GM12872 (cell line): ENCODE measurements at regions not wholly inside any gene's neighbourhood (a gene's known extent, or its start where the extent isn't known, plus 50 kb on each side); places are given as distances from the start of the nearest gene placed in this dataset.

Experiments
- TF ChIP-seq, protein P1 (sequence below): IDR thresholded peaks from 3 replicates; pipeline ENCODE4 v1.5.1; 2011; ENCODE audit warnings: low read depth, mild to moderate bottlenecking, low read length, moderate library complexity; ENCODE audit not compliant: insufficient read depth

DNA sequence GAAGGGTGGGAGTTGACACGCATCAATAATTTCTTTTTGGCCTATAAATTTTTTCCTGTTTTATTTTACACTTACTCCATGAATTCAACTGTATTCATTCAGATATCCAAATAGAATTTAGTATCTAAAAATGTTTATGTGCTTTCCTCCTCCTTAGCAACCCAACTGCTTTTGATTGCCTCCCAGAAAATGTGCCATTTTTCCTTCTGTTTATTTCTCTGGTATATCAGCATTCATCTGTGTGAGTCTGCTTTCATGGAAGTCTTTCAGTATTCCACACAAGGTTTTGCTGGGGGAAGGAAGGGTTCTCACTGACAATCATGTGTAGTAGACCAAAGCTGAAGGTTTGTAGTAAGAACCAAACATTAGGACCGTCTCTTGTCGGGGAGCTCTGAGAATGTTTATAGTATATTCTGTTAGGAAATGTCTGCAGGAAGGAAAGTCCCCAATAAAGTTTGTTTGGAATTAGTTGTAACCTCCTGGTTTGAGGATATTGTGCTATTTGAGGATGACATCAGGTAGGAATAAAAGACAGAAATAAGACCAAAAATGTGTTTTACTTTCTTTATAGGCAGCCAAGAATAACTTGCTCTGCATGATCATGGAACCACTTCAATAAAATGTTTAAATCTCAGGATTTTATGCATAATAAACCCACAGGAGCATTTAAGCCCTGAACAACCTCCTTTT is 673.6 kb upstream of the INTU start:
- TF ChIP-seq, protein P1, sequence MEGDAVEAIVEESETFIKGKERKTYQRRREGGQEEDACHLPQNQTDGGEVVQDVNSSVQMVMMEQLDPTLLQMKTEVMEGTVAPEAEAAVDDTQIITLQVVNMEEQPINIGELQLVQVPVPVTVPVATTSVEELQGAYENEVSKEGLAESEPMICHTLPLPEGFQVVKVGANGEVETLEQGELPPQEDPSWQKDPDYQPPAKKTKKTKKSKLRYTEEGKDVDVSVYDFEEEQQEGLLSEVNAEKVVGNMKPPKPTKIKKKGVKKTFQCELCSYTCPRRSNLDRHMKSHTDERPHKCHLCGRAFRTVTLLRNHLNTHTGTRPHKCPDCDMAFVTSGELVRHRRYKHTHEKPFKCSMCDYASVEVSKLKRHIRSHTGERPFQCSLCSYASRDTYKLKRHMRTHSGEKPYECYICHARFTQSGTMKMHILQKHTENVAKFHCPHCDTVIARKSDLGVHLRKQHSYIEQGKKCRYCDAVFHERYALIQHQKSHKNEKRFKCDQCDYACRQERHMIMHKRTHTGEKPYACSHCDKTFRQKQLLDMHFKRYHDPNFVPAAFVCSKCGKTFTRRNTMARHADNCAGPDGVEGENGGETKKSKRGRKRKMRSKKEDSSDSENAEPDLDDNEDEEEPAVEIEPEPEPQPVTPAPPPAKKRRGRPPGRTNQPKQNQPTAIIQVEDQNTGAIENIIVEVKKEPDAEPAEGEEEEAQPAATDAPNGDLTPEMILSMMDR: no peak

DNA sequence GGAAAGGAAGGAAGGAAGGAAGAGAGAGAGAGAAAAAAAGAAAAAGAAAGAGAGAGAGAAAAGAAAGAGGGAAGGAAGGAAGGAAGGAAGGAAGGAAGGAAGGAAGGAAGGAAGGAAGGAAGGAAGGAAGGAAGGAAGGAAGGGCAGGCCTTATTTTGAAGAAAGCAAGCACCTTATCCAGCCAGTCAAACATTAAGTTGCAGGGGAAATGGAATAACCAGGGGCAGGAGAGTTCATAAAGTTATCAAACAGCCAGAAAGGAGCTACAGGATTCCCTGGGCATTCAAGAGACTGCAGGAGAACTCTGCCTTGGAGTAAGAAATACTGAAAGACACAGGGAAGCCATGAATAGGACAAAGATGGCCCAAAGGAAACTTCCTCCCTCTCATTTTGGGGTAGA is 672.0 kb upstream of the INTU start:
- TF ChIP-seq, protein P1: no peak

DNA sequence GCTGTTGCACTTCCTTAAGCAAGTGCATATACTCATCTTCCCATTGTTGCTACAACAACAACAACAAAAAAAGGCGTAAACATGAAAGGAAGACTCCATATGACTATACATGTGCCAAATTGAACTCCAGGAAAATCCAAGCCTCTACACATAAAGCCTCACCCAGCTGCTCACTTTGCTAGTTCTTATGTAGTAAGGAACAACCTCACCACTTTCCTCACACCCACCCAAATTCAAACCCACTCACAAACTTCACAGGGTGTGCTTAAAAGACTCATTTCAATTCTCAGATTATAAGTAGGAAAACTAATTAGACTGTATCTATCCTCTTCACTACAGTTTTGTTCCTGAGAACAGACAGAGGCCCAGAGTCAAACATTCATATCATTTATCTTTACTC is 671.1 kb upstream of the INTU start:
- TF ChIP-seq, protein P1: no peak

DNA sequence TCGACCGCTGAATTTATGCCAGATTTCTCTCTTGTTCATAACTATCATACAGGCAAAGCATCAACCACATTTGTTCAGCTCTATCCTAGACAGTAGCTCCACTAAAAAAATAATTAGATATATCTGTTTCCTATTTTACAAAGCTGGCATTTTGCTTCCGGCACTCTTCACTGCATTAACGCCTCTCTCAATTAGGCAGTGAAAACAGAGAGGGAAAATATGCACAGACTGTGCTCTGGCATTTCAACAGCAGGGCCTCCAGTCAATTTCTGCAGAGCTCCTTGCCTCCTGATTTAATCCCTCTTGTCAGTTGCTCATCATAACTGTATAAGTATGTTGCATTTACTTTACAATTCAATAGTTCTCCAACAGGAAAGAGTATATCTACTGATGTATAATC is 666.9 kb upstream of the INTU start:
- TF ChIP-seq, protein P1: no peak

DNA sequence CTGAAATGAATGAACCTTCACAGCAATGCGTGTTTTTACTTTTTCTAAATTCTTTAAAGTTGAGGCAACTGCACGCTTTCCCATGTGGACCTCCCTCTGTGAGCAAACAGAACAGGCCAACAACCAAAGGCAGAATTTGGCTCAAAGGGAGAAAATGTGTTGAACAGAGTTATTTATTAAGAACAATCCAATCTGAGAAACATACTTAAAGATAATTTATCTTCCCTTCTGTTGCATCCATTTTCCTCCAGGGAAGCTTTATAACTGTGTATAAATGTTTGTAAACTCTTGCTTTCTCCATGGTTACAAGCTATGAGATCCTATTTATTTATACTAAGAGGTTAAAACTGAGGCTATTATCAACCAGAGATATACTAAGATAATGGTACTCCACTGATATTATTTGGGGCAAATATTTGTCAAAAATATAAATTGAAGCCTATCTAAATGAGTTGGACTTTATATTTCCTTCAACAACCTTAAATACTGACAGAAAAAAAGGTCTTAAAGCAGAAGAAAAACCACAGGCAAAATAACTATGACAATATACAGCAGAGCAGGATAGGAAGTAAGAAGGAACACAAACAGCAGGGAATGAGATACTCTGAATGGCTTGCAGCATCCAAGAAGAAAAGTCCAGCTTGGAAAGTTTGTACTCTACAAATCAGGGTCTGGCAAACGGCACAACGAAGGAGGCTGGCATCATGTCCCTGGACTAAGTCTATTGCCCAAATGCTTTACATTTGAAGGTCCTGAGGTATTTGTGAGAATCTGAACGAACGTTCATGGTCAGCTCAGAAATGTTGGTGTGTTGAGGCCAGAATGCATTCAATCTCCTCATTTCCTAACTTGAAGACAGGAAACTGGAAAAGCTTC is 663.2 kb upstream of the INTU start:
- TF ChIP-seq, protein P1: no peak

DNA sequence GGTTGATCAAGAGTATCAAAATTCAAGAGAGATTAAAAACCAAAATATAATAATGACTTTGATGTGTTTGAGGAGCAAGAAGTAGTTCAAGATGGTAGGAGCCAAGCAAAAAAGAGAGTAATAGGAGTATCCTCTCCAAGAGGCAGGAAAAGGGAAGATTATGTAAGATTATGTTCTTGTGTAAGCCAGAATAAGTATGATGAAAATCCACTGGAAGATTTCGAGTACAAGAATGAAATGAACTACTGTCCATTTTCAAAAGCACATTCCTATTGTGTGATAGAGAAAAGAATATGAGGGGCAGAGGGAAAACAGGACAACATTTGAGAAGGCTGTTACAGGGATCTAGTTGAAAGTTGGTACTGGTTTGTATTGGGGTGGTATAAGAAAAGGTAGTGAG is 659.6 kb upstream of the INTU start:
- TF ChIP-seq, protein P1: no peak

DNA sequence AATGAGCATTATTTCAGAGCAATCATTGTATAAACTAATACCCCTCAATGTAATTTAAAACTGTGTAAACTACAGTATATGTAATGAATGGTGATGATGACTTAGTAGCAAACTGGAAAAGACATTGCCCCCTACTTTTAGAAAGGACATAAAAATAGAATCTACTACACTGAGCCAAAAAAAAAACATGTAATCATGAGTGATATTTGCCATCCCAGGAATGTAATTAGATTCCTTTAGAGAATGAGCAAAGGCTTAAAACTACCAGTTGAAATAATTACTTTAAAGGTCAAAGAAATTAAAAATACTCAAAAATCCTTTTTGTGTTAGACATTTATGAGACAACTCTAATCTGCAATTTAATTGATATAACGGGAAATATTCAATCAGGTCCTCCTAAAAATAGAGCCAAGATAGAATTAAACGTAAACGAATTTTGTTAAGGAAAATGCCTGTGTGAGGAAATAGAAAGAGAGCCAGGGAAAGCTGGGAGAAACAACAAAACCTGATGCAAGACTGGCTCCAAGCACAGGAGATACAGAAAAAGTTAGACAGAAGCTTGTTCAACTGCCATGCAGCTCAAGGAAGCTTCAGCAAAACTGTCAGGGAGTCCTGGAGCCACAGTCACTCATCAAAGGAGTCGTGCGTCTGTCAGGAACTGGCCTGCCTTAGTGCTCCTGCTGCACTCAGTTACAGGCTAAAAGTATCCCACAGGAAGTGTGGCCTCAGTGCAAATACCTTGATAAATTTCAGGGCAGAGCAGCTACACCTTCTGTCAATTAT is 655.7 kb upstream of the INTU start:
- TF ChIP-seq, protein P1: no peak
